Thyroid gland (tissue), 4 donors: ENCODE measurements at regions not wholly inside any gene's neighbourhood (a gene's known extent, or its start where the extent isn't known, plus 50 kb on each side); places are given as distances from the start of the nearest gene placed in this dataset.

ENCODE experiments used
- DNase-seq, 2 donors: peaks; one replicate each; pipeline ENCODE4 v3.0.0-alpha.2; 2019
- H3K27ac ChIP-seq, 3 donors: fragments of 200-600 bp; sonication (generic); 1 replicate in 2 of 3; 2 replicates in 1 of 3; pipeline ENCODE4 v1.5.1; 2016 to 2019; ENCODE audit warnings: mild to moderate bottlenecking in 1 of 3, moderate library complexity in 1 of 3
- H3K27me3 ChIP-seq: fragments of 200-600 bp; sonication (generic); one replicate; pipeline ENCODE4 v1.5.1; 2019
- H3K36me3 ChIP-seq, 2 donors: fragments of 200-600 bp; sonication (generic); one replicate each; pipeline ENCODE4 v1.5.1; 2016 to 2019
- H3K4me1 ChIP-seq, 2 donors: fragments of 200-600 bp; sonication (generic); one replicate each; pipeline ENCODE4 v1.5.1; 2017 to 2019
- H3K4me3 ChIP-seq, 3 donors: fragments of 200-600 bp; sonication (generic); replicated peaks in 1 of 3; 1 replicate in 2 of 3; 2 replicates in 1 of 3; pipeline ENCODE4 v1.5.1; 2016; ENCODE audit warnings: mild to moderate bottlenecking in 1 of 3
- H3K9me3 ChIP-seq: fragments of 200-600 bp; sonication (generic); one replicate; pipeline ENCODE4 v1.5.1; 2017
- CTCF ChIP-seq, 6 experiments: fragments of 200-600 bp in 3 of 6; fragments of 450-650 bp in 3 of 6; sonication (generic) in 3 of 6; IDR thresholded peaks; one replicate each; pipeline ENCODE4 v1.5.1; 2016 to 2019; ENCODE audit warnings: antibody characterized with exemption in 6 of 6, mild to moderate bottlenecking in 2 of 6, inconsistent platforms in 1 of 6, moderate library complexity in 1 of 6
- POLR2A ChIP-seq, 2 donors: fragments of 450-650 bp; IDR thresholded peaks; one replicate each; pipeline ENCODE4 v1.6.1; 2017; ENCODE audit warnings: antibody characterized with exemption in 2 of 2, mild to moderate bottlenecking in 2 of 2, moderate library complexity in 1 of 2
- WGBS, 2 donors: methylation state at CpG; one replicate each; pipeline ENCODE4 v1.1.5; 2017; 5-methylcytosine and 5-hydroxymethylcytosine counted together
- intact Hi-C: fragments of 100-400 bp; cut with DNase I; formaldehyde crosslinking; loops from one replicate; pipeline ENCODE4 v1.15.1; 2023

- intact Hi-C loops, result no loop called here
- H3K4me1 ChIP-seq, result no peaks in the 10 kb centered on the region
- H3K27ac ChIP-seq, result no peak overlapping the region
- no peaks in the 10 kb centered on the region for H3K27me3 ChIP-seq
- H3K4me3 ChIP-seq, result no peak overlapping the region
- DNase-seq, result no peak
- TF ChIP-seq CTCF (IDR thresholded peaks at IDR 0.05), result no peak
- TF ChIP-seq POLR2A (IDR thresholded peaks at IDR 0.05), result no peak
- no peaks in the 10 kb centered on the region for H3K9me3 ChIP-seq
- WGBS, 2 donors, result 75 to 77% methylated on average over 14 of the region's 14 CpGs
- H3K36me3 ChIP-seq, result no peaks in the 10 kb centered on the region
Measured at GRCh38 chr6:147821295-147821897, 312.9 kb downstream of the SAMD5 start.

- Histone ChIP-seq H3K4me1 (no peaks in the 10 kb centered on the region), H3K36me3 (no peaks in the 10 kb centered on the region), H3K4me3 (no peak overlapping the region), H3K9me3 (no peaks in the 10 kb centered on the region), H3K27me3 (no peaks in the 10 kb centered on the region), H3K27ac (no peak overlapping the region)
- intact Hi-C loops, result no loop called here
- TF ChIP-seq CTCF (IDR thresholded peaks at IDR 0.05) (no peak), POLR2A (IDR thresholded peaks at IDR 0.05) (no peak)
- no peak for DNase-seq
- 88 to 92% methylated on average over 2 of the region's 2 CpGs for WGBS, 2 donors
Measured at GRCh38 chr6:147823936-147824335, 315.4 kb downstream of the SAMD5 start.

- TF ChIP-seq CTCF (IDR thresholded peaks at IDR 0.05), result no peak
- no peak for TF ChIP-seq POLR2A (IDR thresholded peaks at IDR 0.05)
- no peaks in the 10 kb centered on the region for H3K4me1 ChIP-seq
- WGBS, 2 donors, result 84 to 90% methylated on average over 2 of the region's 2 CpGs
Measured at GRCh38 chr6:147825848-147826247, 317.4 kb downstream of the SAMD5 start.

GRCh38 chr6:147826698-147827097, 318.2 kb downstream of the SAMD5 start:
- 84 to 86% methylated on average over 4 of the region's 4 CpGs for WGBS, 2 donors
- H3K4me1 ChIP-seq, result no peaks in the 10 kb centered on the region
- no peaks in the 10 kb centered on the region for H3K27me3 ChIP-seq
- intact Hi-C loops, result no loop called here
- TF ChIP-seq POLR2A (IDR thresholded peaks at IDR 0.05) (no peak), CTCF (IDR thresholded peaks at IDR 0.05) (no peak)
- no peaks in the 10 kb centered on the region for H3K9me3 ChIP-seq
- no peak for DNase-seq
- no peak overlapping the region for H3K27ac ChIP-seq
- H3K4me3 ChIP-seq, result no peak overlapping the region
- no peaks in the 10 kb centered on the region for H3K36me3 ChIP-seq

More at GRCh38 chr6:147825848-147826247, 317.4 kb downstream of the SAMD5 start:
- H3K27ac ChIP-seq, result no peak overlapping the region
- DNase-seq, result no peak
- intact Hi-C loops, result no loop called here
- no peak overlapping the region for H3K4me3 ChIP-seq
- no peaks in the 10 kb centered on the region for H3K36me3 ChIP-seq
- no peaks in the 10 kb centered on the region for H3K27me3 ChIP-seq
- H3K9me3 ChIP-seq, result no peaks in the 10 kb centered on the region

GRCh38 chr6:147829418-147829817, 320.9 kb downstream of the SAMD5 start:
- Histone ChIP-seq H3K4me1 (no peaks in the 10 kb centered on the region), H3K27ac (no peak overlapping the region), H3K36me3 (no peaks in the 10 kb centered on the region), H3K4me3 (no peak overlapping the region), H3K27me3 (no peaks in the 10 kb centered on the region), H3K9me3 (no peaks in the 10 kb centered on the region)
- no peak for DNase-seq
- intact Hi-C loops, result no loop called here
- WGBS, 2 donors, result 87 to 96% methylated on average over 1 of the region's 1 CpG
- TF ChIP-seq CTCF (IDR thresholded peaks at IDR 0.05) (no peak), POLR2A (IDR thresholded peaks at IDR 0.05) (no peak)
